GM23338 (cell line): ENCODE measurements at regions not wholly inside any gene's neighbourhood (a gene's known extent, or its start where the extent isn't known, plus 50 kb on each side); places are given as distances from the start of the nearest gene placed in this dataset.

Source experiments
- ATAC-seq: fragments of 200-7000 bp; cut with Tn5 transposase; 3 replicates; pipeline ENCODE4 v1.9.1; 2020
- DNase-seq: peaks from one replicate; pipeline ENCODE4 v3.0.0-alpha.2; 2015; ENCODE audit warnings: low spot score
- H2AFZ ChIP-seq: fragments of 200-600 bp; sonication (generic); 2 replicates; pipeline ENCODE4 v1.8.0; 2016; ENCODE audit warnings: antibody characterized with exemption, mild to moderate bottlenecking, moderate library complexity
- H3F3A ChIP-seq: fragments of 200-600 bp; sonication (generic); replicated peaks from 2 replicates; pipeline ENCODE4 v1.8.0; 2017; ENCODE audit warnings: antibody characterized with exemption, mixed run types, low read depth
- H3K27ac ChIP-seq: fragments of 200-600 bp; sonication (generic); 2 replicates; pipeline ENCODE4 v1.6.1; 2016; ENCODE audit warnings: low read depth
- H3K27me3 ChIP-seq: fragments of 200-600 bp; sonication (generic); 2 replicates; pipeline ENCODE4 v1.8.0; 2016; ENCODE audit warnings: mild to moderate bottlenecking, mixed run types, moderate library complexity; ENCODE audit not compliant: insufficient read depth
- H3K36me3 ChIP-seq: fragments of 200-600 bp; sonication (generic); 2 replicates; pipeline ENCODE4 v1.8.0; 2016; ENCODE audit warnings: mild to moderate bottlenecking; ENCODE audit not compliant: insufficient read depth
- H3K4me1 ChIP-seq: fragments of 200-600 bp; sonication (generic); 2 replicates; pipeline ENCODE4 v1.8.0; 2016; ENCODE audit warnings: mild to moderate bottlenecking, moderate library complexity; ENCODE audit not compliant: insufficient read depth
- H3K4me2 ChIP-seq: fragments of 200-600 bp; sonication (generic); 2 replicates; pipeline ENCODE4 v1.7.1; 2017; ENCODE audit warnings: mixed run types
- H3K4me3 ChIP-seq: fragments of 200-600 bp; sonication (generic); 2 replicates; pipeline ENCODE4 v1.6.1; 2016; ENCODE audit warnings: mixed run types
- H3K79me2 ChIP-seq: fragments of 200-600 bp; sonication (generic); replicated peaks from 2 replicates; pipeline ENCODE4 v1.8.0; 2017; ENCODE audit warnings: mild to moderate bottlenecking; ENCODE audit not compliant: insufficient read depth
- H3K9me2 ChIP-seq: fragments of 200-600 bp; sonication (generic); 2 replicates; pipeline ENCODE4 v1.8.0; 2017; ENCODE audit not compliant: insufficient read depth
- H4K20me1 ChIP-seq: fragments of 200-600 bp; sonication (generic); replicated peaks from 2 replicates; pipeline ENCODE4 v1.8.0; 2017; ENCODE audit warnings: mild to moderate bottlenecking; ENCODE audit not compliant: insufficient read depth
- H3K27ac Mint-ChIP-seq: 2 replicates; pipeline ENCODE4 v1.8.0; 2020; ENCODE audit warnings: inconsistent platforms, mild to moderate bottlenecking, moderate library complexity, mixed read lengths
- H3K27me3 Mint-ChIP-seq: 3 replicates; pipeline ENCODE4 v1.8.0; 2022; ENCODE audit warnings: low read depth, mild to moderate bottlenecking, moderate library complexity, mixed read lengths, inconsistent platforms; ENCODE audit not compliant: insufficient read depth, poor library complexity
- H3K36me3 Mint-ChIP-seq: 3 replicates; pipeline ENCODE4 v1.8.0; 2021; ENCODE audit warnings: low read depth, mild to moderate bottlenecking, inconsistent platforms, moderate library complexity, mixed read lengths
- H3K4me1 Mint-ChIP-seq: 3 replicates; pipeline ENCODE4 v1.8.0; 2020; ENCODE audit warnings: mild to moderate bottlenecking, inconsistent platforms, mixed read lengths
- H3K4me3 Mint-ChIP-seq: 3 replicates; pipeline ENCODE4 v1.8.0; 2021; ENCODE audit warnings: moderate library complexity, mild to moderate bottlenecking, inconsistent platforms, mixed read lengths
- H3K9me3 Mint-ChIP-seq: 3 replicates; pipeline ENCODE4 v1.8.0; 2020; ENCODE audit warnings: moderate library complexity, mild to moderate bottlenecking, inconsistent platforms, mixed read lengths
- EZH2 ChIP-seq: fragments of 200-600 bp; sonication (generic); IDR thresholded peaks from one replicate; pipeline ENCODE4 v1.8.0; 2017; ENCODE audit warnings: antibody characterized with exemption, mild to moderate bottlenecking, low read depth; ENCODE audit not compliant: unreplicated experiment
- EZH2phosphoT487 ChIP-seq: fragments of 200-600 bp; sonication (generic); IDR thresholded peaks from one replicate; pipeline ENCODE4 v1.8.1; 2018; ENCODE audit warnings: antibody characterized with exemption; ENCODE audit not compliant: unreplicated experiment
- NANOG ChIP-seq: IDR thresholded peaks from 2 replicates; pipeline ENCODE4 v1.6.1; 2016; ENCODE audit warnings: antibody characterized with exemption, borderline replicate concordance
- ZNF114 ChIP-seq: fragments of 250-450 bp; sonication (Bioruptor Pico); IDR thresholded peaks from 2 replicates; pipeline ENCODE4 v1.5.0; 2020; ENCODE audit warnings: mild to moderate bottlenecking, moderate library complexity
- ZNF331 ChIP-seq: fragments of 250-450 bp; sonication (Bioruptor Pico); IDR thresholded peaks from 2 replicates; pipeline ENCODE4 v1.5.0; 2020; ENCODE audit warnings: low read depth, mild to moderate bottlenecking, moderate library complexity
- TF ChIP-seq, protein P1 (sequence below): fragments of 250-450 bp; sonication (Bioruptor Pico); IDR thresholded peaks from 2 replicates; pipeline ENCODE4 v1.5.0; 2020; ENCODE audit warnings: mild to moderate bottlenecking, moderate library complexity

DNA sequence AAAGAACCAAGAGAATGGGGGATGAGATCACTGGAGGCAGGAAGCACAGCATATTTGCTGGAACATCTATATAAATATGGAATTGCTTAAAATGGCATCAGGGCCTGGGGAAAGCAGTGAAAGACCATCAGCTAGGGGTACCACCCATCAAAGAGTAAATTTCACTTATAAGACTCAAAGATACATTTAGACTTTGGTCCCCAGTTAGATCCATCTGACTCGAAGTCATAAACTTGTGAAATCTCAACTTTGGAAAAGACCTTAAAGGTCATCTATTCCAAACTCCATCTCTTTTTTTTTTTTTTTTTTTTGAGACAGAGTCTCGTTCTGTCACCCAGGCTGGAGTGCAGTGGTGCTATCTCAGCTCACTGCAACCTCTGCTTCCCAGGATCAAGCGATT is 109.8 kb downstream of the UNC5CL start (continued):
- TF ChIP-seq, protein P1, sequence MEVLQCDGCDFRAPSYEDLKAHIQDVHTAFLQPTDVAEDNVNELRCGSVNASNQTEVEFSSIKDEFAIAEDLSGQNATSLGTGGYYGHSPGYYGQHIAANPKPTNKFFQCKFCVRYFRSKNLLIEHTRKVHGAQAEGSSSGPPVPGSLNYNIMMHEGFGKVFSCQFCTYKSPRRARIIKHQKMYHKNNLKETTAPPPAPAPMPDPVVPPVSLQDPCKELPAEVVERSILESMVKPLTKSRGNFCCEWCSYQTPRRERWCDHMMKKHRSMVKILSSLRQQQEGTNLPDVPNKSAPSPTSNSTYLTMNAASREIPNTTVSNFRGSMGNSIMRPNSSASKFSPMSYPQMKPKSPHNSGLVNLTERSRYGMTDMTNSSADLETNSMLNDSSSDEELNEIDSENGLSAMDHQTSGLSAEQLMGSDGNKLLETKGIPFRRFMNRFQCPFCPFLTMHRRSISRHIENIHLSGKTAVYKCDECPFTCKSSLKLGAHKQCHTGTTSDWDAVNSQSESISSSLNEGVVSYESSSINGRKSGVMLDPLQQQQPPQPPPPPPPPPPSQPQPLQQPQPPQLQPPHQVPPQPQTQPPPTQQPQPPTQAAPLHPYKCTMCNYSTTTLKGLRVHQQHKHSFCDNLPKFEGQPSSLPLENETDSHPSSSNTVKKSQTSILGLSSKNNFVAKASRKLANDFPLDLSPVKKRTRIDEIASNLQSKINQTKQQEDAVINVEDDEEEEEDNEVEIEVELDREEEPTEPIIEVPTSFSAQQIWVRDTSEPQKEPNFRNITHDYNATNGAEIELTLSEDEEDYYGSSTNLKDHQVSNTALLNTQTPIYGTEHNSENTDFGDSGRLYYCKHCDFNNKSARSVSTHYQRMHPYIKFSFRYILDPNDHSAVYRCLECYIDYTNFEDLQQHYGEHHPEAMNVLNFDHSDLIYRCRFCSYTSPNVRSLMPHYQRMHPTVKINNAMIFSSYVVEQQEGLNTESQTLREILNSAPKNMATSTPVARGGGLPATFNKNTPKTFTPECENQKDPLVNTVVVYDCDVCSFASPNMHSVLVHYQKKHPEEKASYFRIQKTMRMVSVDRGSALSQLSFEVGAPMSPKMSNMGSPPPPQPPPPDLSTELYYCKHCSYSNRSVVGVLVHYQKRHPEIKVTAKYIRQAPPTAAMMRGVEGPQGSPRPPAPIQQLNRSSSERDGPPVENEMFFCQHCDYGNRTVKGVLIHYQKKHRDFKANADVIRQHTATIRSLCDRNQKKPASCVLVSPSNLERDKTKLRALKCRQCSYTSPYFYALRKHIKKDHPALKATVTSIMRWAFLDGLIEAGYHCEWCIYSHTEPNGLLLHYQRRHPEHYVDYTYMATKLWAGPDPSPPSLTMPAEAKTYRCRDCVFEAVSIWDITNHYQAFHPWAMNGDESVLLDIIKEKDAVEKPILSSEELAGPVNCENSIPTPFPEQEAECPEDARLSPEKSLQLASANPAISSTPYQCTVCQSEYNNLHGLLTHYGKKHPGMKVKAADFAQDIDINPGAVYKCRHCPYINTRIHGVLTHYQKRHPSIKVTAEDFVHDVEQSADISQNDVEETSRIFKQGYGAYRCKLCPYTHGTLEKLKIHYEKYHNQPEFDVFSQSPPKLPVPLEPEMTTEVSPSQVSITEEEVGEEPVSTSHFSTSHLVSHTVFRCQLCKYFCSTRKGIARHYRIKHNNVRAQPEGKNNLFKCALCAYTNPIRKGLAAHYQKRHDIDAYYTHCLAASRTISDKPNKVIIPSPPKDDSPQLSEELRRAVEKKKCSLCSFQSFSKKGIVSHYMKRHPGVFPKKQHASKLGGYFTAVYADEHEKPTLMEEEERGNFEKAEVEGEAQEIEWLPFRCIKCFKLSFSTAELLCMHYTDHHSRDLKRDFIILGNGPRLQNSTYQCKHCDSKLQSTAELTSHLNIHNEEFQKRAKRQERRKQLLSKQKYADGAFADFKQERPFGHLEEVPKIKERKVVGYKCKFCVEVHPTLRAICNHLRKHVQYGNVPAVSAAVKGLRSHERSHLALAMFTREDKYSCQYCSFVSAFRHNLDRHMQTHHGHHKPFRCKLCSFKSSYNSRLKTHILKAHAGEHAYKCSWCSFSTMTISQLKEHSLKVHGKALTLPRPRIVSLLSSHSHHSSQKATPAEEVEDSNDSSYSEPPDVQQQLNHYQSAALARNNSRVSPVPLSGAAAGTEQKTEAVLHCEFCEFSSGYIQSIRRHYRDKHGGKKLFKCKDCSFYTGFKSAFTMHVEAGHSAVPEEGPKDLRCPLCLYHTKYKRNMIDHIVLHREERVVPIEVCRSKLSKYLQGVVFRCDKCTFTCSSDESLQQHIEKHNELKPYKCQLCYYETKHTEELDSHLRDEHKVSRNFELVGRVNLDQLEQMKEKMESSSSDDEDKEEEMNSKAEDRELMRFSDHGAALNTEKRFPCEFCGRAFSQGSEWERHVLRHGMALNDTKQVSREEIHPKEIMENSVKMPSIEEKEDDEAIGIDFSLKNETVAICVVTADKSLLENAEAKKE (CRISPR knock-in tag) = no peak
- TF ChIP-seq EZH2 (no peak), ZNF331 (no peak), ZNF114 (no peak)

DNA sequence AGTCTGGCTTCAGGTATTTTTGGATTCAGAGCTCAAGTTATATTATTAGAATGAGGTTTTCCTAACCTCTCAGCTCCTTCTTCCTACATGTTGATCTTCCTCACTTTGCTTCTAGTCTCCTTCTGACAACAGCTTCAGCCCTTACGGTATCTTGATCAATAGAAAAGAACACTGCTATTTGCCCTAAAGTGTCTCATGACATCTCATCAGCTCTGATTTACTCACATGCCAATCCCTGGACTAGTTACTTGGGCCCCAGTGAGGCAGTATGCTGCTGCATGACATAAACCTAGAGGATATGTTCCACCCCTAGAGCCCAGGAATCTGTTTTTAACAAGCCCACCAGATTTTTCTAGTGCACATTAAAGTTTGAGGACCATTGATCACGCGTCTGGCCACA is 110.3 kb downstream of the UNC5CL start:
- ATAC-seq (no peak), DNase-seq (no peak)
- Histone ChIP-seq H4K20me1 (no peaks in the 10 kb centered on the region), H3K27me3 (no peaks in the 10 kb centered on the region), H3K27ac (no peak overlapping the region), H3K79me2 (no peaks in the 10 kb centered on the region), H3K4me2 (no peak overlapping the region), H3F3A (no peaks in the 10 kb centered on the region), H3K9me2 (peaks cover 17% of the 10 kb centered on the region; the same call in 1 of the 2 replicates), H3K4me1 (no peaks in the 10 kb centered on the region), H2AFZ (no peak overlapping the region), H3K36me3 (no peaks in the 10 kb centered on the region), H3K4me3 (no peak overlapping the region)
- no peaks in the 10 kb centered on the region for H3K4me1 Mint-ChIP-seq
- TF ChIP-seq NANOG (no peak), EZH2phosphoT487 (no peak), ZNF114 (no peak)
- no peaks in the 10 kb centered on the region for H3K9me3 Mint-ChIP-seq
- H3K27ac Mint-ChIP-seq = no peak overlapping the region
- H3K4me3 Mint-ChIP-seq = no peak overlapping the region
- H3K27me3 Mint-ChIP-seq = peaks cover 3% of the 10 kb centered on the region
- no peaks in the 10 kb centered on the region for H3K36me3 Mint-ChIP-seq
